HepG2 (cell line): ENCODE measurements at regions not wholly inside any gene's neighbourhood (a gene's known extent, or its start where the extent isn't known, plus 50 kb on each side); places are given as distances from the start of the nearest gene placed in this dataset.

ENCODE experiments used
- GFI1 ChIP-seq: sonication (generic); formaldehyde crosslinking; IDR thresholded peaks from 2 replicates; pipeline ENCODE4 v1.5.0; 2020; ENCODE audit warnings: missing genetic modification reagents, mild to moderate bottlenecking, borderline replicate concordance
- HMG20B ChIP-seq: conservative IDR thresholded peaks from 2 replicates; pipeline ENCODE4 v1.6.1; 2016; ENCODE audit warnings: missing genetic modification reagents, missing compliant biosample characterization
- IRX3 ChIP-seq: sonication (generic); formaldehyde crosslinking; IDR thresholded peaks from 2 replicates; pipeline ENCODE4 v1.8.1; 2023; ENCODE audit warnings: mild to moderate bottlenecking, low read depth, missing genetic modification reagents, borderline replicate concordance
- KLF12 ChIP-seq: sonication (generic); formaldehyde crosslinking; IDR thresholded peaks from 2 replicates; pipeline ENCODE4 v1.4.0; 2020; ENCODE audit warnings: missing genetic modification reagents, borderline replicate concordance
- KMT2B ChIP-seq: IDR thresholded peaks from 2 replicates; pipeline ENCODE4 v1.6.1; 2016; ENCODE audit warnings: missing genetic modification reagents, missing compliant biosample characterization
- NKX3-1 ChIP-seq: sonication (generic); formaldehyde crosslinking; IDR thresholded peaks from 2 replicates; pipeline ENCODE4 v1.5.0; 2020; ENCODE audit warnings: missing genetic modification reagents
- PHF5A ChIP-seq: IDR thresholded peaks from one replicate; pipeline ENCODE4 v1.6.1; 2018; ENCODE audit warnings: low read depth, missing genetic modification reagents; ENCODE audit not compliant: unreplicated experiment
- PITX1 ChIP-seq: sonication (generic); formaldehyde crosslinking; IDR thresholded peaks from 2 replicates; pipeline ENCODE4 v1.5.1; 2020; ENCODE audit warnings: mild to moderate bottlenecking, missing genetic modification reagents
- RELA ChIP-seq: sonication (generic); formaldehyde crosslinking; IDR thresholded peaks from 2 replicates; pipeline ENCODE4 v1.4.0; 2020; ENCODE audit warnings: missing genetic modification reagents
- TBP ChIP-seq: sonication (generic); formaldehyde crosslinking; IDR thresholded peaks from 2 replicates; pipeline ENCODE4 v1.5.0; 2020; ENCODE audit warnings: missing genetic modification reagents
- ZMYM3 ChIP-seq: sonication (generic); formaldehyde crosslinking; IDR thresholded peaks from 2 replicates; pipeline ENCODE4 v1.5.1; 2020; ENCODE audit warnings: mild to moderate bottlenecking, missing genetic modification reagents
- ZNF530 ChIP-seq: sonication (generic); formaldehyde crosslinking; IDR thresholded peaks from 2 replicates; pipeline ENCODE4 v1.5.0; 2020; ENCODE audit warnings: low read depth, mild to moderate bottlenecking, missing genetic modification reagents
- ZNF746 ChIP-seq: sonication (generic); formaldehyde crosslinking; IDR thresholded peaks from 2 replicates; pipeline ENCODE4 v1.8.0; 2022; ENCODE audit warnings: mild to moderate bottlenecking, missing genetic modification reagents
- TF ChIP-seq, protein P1 (sequence below): sonication (generic); formaldehyde crosslinking; IDR thresholded peaks from 2 replicates; pipeline ENCODE4 v1.8.0; 2022; ENCODE audit warnings: low read depth, missing genetic modification reagents
- TF ChIP-seq, protein P2 (sequence below): sonication (generic); formaldehyde crosslinking; IDR thresholded peaks from 2 replicates; pipeline ENCODE4 v1.4.0; 2020; ENCODE audit warnings: missing genetic modification reagents
- TF ChIP-seq, protein P3 (sequence below): sonication (generic); formaldehyde crosslinking; IDR thresholded peaks from 2 replicates; pipeline ENCODE4 v1.8.1; 2023; ENCODE audit warnings: mild to moderate bottlenecking, missing genetic modification reagents
- TF ChIP-seq, protein P4 (sequence below): sonication (generic); formaldehyde crosslinking; IDR thresholded peaks from 2 replicates; pipeline ENCODE4 v1.8.0; 2022; ENCODE audit warnings: mild to moderate bottlenecking, missing genetic modification reagents
- TF ChIP-seq, protein P5 (sequence below): sonication (generic); formaldehyde crosslinking; IDR thresholded peaks from 2 replicates; pipeline ENCODE4 v1.4.0; 2020; ENCODE audit warnings: missing genetic modification reagents, borderline replicate concordance

DNA sequence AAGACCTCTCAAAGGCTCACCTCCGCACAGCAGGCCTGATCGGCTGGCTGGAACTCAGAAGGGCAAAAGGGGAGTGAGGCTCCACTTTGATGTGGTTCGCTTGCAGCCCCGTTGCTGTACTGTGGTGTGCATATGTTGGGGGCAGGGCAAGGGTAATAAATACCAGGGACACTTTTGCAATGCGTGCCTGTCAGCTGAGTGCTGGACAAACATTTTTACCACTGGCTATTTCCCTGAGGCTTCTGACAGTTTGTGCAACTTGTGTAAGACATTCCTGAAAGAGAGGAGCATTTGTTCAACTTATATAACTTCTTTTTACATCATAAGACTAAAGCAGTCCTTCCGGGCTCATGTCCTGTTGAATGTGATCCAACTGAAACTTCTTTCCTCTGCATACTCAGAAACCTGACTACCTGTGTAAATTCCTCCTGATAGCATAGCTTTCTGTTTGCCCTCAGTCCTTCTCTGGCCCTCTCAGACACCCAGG lies 82.3 kb downstream of the SPRY1 start (continued):
- TF ChIP-seq, protein P1, sequence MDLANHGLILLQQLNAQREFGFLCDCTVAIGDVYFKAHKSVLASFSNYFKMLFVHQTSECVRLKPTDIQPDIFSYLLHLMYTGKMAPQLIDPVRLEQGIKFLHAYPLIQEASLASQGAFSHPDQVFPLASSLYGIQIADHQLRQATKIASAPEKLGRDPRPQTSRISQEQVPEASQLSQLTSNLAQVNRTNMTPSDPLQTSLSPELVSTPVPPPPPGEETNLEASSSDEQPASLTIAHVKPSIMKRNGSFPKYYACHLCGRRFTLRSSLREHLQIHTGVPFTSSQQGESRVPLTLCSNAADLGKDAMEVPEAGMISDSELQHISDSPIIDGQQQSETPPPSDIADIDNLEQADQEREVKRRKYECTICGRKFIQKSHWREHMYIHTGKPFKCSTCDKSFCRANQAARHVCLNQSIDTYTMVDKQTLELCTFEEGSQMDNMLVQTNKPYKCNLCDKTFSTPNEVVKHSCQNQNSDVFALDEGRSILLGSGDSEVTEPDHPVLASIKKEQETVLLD (CRISPR knock-in tag) = peak; percentile 53; the same call in 1 of the 2 replicates
- TF ChIP-seq IRX3 (CRISPR knock-in tag) (0 out of 2 replicates have a peak, but pooled peaks have one; percentile 49), GFI1 (CRISPR knock-in tag) (peak; percentile 92), ZMYM3 (CRISPR knock-in tag) (peak; percentile 97), ZNF746 (peak; percentile 89), HMG20B (peak; percentile 98), ZNF530 (CRISPR knock-in tag) (no peak), KLF12 (CRISPR knock-in tag) (peak; percentile 43; the same call in 1 of the 2 replicates), KMT2B (CRISPR knock-in tag) (peak; percentile 90), RELA (CRISPR knock-in tag) (0 out of 2 replicates have a peak, but pooled peaks have one; percentile 74), PHF5A (CRISPR knock-in tag) (peak; percentile 86), TBP (CRISPR knock-in tag) (peak; percentile 62; the same call in 1 of the 2 replicates), NKX3-1 (CRISPR knock-in tag) (peak; percentile 69; the same call in 1 of the 2 replicates), PITX1 (CRISPR knock-in tag) (peak; percentile 97)
- TF ChIP-seq, protein P2, sequence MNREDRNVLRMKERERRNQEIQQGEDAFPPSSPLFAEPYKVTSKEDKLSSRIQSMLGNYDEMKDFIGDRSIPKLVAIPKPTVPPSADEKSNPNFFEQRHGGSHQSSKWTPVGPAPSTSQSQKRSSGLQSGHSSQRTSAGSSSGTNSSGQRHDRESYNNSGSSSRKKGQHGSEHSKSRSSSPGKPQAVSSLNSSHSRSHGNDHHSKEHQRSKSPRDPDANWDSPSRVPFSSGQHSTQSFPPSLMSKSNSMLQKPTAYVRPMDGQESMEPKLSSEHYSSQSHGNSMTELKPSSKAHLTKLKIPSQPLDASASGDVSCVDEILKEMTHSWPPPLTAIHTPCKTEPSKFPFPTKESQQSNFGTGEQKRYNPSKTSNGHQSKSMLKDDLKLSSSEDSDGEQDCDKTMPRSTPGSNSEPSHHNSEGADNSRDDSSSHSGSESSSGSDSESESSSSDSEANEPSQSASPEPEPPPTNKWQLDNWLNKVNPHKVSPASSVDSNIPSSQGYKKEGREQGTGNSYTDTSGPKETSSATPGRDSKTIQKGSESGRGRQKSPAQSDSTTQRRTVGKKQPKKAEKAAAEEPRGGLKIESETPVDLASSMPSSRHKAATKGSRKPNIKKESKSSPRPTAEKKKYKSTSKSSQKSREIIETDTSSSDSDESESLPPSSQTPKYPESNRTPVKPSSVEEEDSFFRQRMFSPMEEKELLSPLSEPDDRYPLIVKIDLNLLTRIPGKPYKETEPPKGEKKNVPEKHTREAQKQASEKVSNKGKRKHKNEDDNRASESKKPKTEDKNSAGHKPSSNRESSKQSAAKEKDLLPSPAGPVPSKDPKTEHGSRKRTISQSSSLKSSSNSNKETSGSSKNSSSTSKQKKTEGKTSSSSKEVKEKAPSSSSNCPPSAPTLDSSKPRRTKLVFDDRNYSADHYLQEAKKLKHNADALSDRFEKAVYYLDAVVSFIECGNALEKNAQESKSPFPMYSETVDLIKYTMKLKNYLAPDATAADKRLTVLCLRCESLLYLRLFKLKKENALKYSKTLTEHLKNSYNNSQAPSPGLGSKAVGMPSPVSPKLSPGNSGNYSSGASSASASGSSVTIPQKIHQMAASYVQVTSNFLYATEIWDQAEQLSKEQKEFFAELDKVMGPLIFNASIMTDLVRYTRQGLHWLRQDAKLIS (CRISPR knock-in tag) = no peak
- TF ChIP-seq, protein P3, sequence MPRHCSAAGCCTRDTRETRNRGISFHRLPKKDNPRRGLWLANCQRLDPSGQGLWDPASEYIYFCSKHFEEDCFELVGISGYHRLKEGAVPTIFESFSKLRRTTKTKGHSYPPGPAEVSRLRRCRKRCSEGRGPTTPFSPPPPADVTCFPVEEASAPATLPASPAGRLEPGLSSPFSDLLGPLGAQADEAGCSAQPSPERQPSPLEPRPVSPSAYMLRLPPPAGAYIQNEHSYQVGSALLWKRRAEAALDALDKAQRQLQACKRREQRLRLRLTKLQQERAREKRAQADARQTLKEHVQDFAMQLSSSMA = no peak
- TF ChIP-seq, protein P4, sequence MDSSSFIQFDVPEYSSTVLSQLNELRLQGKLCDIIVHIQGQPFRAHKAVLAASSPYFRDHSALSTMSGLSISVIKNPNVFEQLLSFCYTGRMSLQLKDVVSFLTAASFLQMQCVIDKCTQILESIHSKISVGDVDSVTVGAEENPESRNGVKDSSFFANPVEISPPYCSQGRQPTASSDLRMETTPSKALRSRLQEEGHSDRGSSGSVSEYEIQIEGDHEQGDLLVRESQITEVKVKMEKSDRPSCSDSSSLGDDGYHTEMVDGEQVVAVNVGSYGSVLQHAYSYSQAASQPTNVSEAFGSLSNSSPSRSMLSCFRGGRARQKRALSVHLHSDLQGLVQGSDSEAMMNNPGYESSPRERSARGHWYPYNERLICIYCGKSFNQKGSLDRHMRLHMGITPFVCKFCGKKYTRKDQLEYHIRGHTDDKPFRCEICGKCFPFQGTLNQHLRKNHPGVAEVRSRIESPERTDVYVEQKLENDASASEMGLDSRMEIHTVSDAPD (CRISPR knock-in tag) = peak; percentile 96
- TF ChIP-seq, protein P5, sequence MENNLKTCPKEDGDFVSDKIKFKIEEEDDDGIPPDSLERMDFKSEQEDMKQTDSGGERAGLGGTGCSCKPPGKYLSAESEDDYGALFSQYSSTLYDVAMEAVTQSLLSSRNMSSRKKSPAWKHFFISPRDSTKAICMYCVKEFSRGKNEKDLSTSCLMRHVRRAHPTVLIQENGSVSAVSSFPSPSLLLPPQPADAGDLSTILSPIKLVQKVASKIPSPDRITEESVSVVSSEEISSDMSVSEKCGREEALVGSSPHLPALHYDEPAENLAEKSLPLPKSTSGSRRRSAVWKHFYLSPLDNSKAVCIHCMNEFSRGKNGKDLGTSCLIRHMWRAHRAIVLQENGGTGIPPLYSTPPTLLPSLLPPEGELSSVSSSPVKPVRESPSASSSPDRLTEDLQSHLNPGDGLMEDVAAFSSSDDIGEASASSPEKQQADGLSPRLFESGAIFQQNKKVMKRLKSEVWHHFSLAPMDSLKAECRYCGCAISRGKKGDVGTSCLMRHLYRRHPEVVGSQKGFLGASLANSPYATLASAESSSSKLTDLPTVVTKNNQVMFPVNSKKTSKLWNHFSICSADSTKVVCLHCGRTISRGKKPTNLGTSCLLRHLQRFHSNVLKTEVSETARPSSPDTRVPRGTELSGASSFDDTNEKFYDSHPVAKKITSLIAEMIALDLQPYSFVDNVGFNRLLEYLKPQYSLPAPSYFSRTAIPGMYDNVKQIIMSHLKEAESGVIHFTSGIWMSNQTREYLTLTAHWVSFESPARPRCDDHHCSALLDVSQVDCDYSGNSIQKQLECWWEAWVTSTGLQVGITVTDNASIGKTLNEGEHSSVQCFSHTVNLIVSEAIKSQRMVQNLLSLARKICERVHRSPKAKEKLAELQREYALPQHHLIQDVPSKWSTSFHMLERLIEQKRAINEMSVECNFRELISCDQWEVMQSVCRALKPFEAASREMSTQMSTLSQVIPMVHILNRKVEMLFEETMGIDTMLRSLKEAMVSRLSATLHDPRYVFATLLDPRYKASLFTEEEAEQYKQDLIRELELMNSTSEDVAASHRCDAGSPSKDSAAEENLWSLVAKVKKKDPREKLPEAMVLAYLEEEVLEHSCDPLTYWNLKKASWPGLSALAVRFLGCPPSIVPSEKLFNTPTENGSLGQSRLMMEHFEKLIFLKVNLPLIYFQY (CRISPR knock-in tag) = 0 out of 2 replicates have a peak, but pooled peaks have one; percentile 52
